ENCODE measurements at regions not wholly inside any gene's neighbourhood (a gene's known extent, or its start where the extent isn't known, plus 50 kb on each side); places are given as distances from the start of the nearest gene placed in this dataset.

DNA sequence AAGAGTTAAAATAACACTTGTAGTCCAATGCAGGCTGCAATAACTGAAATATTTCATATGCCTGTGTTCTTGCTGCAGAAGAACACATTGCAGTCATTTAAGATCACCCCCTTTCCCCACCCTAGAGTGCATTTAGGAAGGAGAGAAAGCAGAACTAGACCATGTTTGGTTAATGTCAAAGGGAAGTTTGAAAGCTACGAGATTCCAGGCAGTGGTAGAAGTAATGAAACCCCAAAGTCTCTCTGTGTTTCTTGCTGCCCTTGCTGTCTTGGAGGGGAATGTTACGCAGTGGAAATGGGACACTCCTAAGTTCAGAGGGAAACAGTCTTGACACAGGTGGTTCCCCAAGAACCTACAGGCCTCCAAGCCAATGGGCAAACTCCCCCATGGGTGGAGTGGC, 242.9 kb downstream of the PTEN start:
- Mint-ChIP-seq H3K4me1 (peaks cover 9% of the 10 kb centered on the region), H3K9me3 (peaks cover 4% of the 10 kb centered on the region), H3K27me3 (ENCODE audit: low read depth) (no peaks in the 10 kb centered on the region), H3K4me3 (no peak overlapping the region), H3K36me3 (no peaks in the 10 kb centered on the region), H3K27ac (no peak overlapping the region)
- DNase-seq (ENCODE audit: low spot score) (no peak), ATAC-seq (no peak)
- TF ChIP-seq CREM (CRISPR knock-in tag; IDR thresholded peaks at IDR 0.05) (no peak), MYBL2 (CRISPR knock-in tag; IDR thresholded peaks at IDR 0.05) (no peak), RORB (CRISPR knock-in tag; IDR thresholded peaks at IDR 0.05) (no peak), FOXP1 (CRISPR knock-in tag; IDR thresholded peaks at IDR 0.05; ENCODE audit: borderline replicate concordance) (no peak), ZNF219 (CRISPR knock-in tag; IDR thresholded peaks at IDR 0.05; ENCODE audit: borderline replicate concordance) (no peak), TEAD1 (CRISPR knock-in tag; IDR thresholded peaks at IDR 0.05) (no peak)
- TF ChIP-seq, protein P1, sequence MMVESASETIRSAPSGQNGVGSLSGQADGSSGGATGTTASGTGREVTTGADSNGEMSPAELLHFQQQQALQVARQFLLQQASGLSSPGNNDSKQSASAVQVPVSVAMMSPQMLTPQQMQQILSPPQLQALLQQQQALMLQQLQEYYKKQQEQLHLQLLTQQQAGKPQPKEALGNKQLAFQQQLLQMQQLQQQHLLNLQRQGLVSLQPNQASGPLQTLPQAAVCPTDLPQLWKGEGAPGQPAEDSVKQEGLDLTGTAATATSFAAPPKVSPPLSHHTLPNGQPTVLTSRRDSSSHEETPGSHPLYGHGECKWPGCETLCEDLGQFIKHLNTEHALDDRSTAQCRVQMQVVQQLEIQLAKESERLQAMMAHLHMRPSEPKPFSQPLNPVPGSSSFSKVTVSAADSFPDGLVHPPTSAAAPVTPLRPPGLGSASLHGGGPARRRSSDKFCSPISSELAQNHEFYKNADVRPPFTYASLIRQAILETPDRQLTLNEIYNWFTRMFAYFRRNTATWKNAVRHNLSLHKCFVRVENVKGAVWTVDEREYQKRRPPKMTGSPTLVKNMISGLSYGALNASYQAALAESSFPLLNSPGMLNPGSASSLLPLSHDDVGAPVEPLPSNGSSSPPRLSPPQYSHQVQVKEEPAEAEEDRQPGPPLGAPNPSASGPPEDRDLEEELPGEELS (CRISPR knock-in tag; IDR thresholded peaks at IDR 0.05): no peak
- TF ChIP-seq, protein P2, sequence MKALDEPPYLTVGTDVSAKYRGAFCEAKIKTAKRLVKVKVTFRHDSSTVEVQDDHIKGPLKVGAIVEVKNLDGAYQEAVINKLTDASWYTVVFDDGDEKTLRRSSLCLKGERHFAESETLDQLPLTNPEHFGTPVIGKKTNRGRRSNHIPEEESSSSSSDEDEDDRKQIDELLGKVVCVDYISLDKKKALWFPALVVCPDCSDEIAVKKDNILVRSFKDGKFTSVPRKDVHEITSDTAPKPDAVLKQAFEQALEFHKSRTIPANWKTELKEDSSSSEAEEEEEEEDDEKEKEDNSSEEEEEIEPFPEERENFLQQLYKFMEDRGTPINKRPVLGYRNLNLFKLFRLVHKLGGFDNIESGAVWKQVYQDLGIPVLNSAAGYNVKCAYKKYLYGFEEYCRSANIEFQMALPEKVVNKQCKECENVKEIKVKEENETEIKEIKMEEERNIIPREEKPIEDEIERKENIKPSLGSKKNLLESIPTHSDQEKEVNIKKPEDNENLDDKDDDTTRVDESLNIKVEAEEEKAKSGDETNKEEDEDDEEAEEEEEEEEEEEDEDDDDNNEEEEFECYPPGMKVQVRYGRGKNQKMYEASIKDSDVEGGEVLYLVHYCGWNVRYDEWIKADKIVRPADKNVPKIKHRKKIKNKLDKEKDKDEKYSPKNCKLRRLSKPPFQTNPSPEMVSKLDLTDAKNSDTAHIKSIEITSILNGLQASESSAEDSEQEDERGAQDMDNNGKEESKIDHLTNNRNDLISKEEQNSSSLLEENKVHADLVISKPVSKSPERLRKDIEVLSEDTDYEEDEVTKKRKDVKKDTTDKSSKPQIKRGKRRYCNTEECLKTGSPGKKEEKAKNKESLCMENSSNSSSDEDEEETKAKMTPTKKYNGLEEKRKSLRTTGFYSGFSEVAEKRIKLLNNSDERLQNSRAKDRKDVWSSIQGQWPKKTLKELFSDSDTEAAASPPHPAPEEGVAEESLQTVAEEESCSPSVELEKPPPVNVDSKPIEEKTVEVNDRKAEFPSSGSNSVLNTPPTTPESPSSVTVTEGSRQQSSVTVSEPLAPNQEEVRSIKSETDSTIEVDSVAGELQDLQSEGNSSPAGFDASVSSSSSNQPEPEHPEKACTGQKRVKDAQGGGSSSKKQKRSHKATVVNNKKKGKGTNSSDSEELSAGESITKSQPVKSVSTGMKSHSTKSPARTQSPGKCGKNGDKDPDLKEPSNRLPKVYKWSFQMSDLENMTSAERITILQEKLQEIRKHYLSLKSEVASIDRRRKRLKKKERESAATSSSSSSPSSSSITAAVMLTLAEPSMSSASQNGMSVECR (CRISPR knock-in tag; IDR thresholded peaks at IDR 0.05; ENCODE audit: borderline replicate concordance): no peak
- TF ChIP-seq, protein P3, sequence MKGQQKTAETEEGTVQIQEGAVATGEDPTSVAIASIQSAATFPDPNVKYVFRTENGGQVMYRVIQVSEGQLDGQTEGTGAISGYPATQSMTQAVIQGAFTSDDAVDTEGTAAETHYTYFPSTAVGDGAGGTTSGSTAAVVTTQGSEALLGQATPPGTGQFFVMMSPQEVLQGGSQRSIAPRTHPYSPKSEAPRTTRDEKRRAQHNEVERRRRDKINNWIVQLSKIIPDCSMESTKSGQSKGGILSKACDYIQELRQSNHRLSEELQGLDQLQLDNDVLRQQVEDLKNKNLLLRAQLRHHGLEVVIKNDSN (CRISPR knock-in tag; IDR thresholded peaks at IDR 0.05): no peak
- POLR2A ChIA-PET: no interaction called here
- CTCF ChIA-PET: no interaction called here

DNA sequence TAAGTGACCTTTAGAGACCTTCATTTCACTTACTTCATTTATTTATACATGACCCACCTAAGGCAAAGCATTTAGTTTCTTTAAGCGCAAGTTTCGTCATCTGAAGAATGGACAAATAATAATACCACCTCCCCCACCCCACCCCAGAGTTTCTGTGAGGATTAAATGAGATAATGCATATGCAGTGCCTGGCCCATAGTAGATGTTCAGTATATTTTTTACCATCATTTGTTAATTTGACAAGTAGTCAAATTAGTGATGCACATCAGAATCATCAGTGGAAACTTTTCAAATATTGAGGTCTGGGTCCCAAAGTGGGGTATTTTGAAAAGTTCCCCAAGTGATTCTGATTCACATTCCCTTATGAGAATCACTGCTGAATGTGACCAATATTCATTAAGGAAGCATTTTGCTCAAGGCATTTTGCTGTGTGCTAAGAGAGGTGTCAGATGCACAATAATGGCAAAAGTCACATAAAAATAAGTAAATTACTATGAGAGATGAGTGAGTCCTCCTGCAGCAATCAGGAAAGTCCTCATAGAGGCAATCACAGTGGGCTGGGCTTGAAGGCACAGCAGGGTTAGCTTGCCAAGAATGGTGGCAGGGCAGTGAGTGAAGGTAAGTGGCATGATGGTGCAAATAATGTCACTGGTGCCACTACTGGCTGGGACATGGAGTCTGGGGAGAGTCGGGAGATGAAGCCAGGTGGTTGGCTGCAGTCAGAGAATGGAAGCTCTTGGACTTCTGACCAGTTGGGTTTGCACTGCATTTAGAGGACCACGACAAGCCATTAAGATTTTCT, 244.1 kb downstream of the PTEN start:
- no peak overlapping the region for H3K4me3 Mint-ChIP-seq
- H3K9me3 Mint-ChIP-seq: no peaks in the 10 kb centered on the region; the same call in 1 of the 2 replicates
- ChIA-PET CTCF (interaction anchor here (0.8 kb wide), 1 partner anchor 279 kb away, joined by 3 read pairs; no protein-coding TSS in a partner anchor), POLR2A (no interaction called here)
- H3K4me1 Mint-ChIP-seq: peaks cover 9% of the 10 kb centered on the region
- no peak overlapping the region for H3K27ac Mint-ChIP-seq
- TF ChIP-seq ZNF317 (CRISPR knock-in tag; IDR thresholded peaks at IDR 0.05; ENCODE audit: borderline replicate concordance, low read depth) (no peak), OVOL2 (CRISPR knock-in tag; IDR thresholded peaks at IDR 0.05; ENCODE audit: borderline replicate concordance) (no peak)
- TF ChIP-seq, protein P4, sequence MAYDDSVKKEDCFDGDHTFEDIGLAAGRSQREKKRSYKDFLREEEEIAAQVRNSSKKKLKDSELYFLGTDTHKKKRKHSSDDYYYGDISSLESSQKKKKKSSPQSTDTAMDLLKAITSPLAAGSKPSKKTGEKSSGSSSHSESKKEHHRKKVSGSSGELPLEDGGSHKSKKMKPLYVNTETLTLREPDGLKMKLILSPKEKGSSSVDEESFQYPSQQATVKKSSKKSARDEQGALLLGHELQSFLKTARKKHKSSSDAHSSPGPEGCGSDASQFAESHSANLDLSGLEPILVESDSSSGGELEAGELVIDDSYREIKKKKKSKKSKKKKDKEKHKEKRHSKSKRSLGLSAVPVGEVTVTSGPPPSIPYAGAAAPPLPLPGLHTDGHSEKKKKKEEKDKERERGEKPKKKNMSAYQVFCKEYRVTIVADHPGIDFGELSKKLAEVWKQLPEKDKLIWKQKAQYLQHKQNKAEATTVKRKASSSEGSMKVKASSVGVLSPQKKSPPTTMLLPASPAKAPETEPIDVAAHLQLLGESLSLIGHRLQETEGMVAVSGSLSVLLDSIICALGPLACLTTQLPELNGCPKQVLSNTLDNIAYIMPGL (CRISPR knock-in tag; IDR thresholded peaks at IDR 0.05): no peak
- DNase-seq (ENCODE audit: low spot score): no peak
- ATAC-seq: no peak
- no peaks in the 10 kb centered on the region for H3K36me3 Mint-ChIP-seq
- no peaks in the 10 kb centered on the region for H3K27me3 Mint-ChIP-seq (ENCODE audit: low read depth)
